ENCODE measurements at regions not wholly inside any gene's neighbourhood (a gene's known extent, or its start where the extent isn't known, plus 50 kb on each side); places are given as distances from the start of the nearest gene placed in this dataset.

DNA sequence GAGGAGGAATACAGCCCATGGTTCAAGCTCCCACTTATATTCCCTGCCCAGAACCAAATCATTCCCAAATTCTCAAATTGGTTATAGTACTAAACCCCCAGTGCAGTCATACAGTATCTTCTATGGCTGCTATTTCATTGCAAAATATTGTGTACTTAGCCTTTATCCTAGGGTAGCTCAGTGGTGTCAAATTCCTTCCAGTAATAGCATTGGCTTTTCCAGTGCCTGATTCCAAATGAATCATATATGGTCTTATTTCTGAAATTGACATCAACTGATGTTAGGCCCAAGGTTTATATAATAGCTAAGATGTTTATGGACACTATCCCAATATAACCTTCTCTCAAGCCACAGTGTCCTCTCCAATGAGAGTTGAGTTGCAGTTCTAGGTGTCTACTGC is 256.7 kb downstream of the NDUFS4 start:
- intact Hi-C loops (cut with DNase I; ENCODE audit: low total_unique reads) = no loop called here
- TF ChIP-seq POLR2A (IDR thresholded peaks at IDR 0.05) (no peak), POLR2AphosphoS5 (IDR thresholded peaks at IDR 0.05) (no peak)
- TF ChIP-seq, protein P1, sequence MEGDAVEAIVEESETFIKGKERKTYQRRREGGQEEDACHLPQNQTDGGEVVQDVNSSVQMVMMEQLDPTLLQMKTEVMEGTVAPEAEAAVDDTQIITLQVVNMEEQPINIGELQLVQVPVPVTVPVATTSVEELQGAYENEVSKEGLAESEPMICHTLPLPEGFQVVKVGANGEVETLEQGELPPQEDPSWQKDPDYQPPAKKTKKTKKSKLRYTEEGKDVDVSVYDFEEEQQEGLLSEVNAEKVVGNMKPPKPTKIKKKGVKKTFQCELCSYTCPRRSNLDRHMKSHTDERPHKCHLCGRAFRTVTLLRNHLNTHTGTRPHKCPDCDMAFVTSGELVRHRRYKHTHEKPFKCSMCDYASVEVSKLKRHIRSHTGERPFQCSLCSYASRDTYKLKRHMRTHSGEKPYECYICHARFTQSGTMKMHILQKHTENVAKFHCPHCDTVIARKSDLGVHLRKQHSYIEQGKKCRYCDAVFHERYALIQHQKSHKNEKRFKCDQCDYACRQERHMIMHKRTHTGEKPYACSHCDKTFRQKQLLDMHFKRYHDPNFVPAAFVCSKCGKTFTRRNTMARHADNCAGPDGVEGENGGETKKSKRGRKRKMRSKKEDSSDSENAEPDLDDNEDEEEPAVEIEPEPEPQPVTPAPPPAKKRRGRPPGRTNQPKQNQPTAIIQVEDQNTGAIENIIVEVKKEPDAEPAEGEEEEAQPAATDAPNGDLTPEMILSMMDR (IDR thresholded peaks at IDR 0.05 in 8 of 11, conservative IDR thresholded peaks at IDR 0.05 in 3 of 11) = no peak
- H3K27me3 ChIP-seq (replicated peaks in 1 of 7) = no peaks in the 10 kb centered on the region
- no peak overlapping the region for H3K4me3 ChIP-seq
- H3K4me1 ChIP-seq = no peaks in the 10 kb centered on the region
- H3K36me3 ChIP-seq = no peaks in the 10 kb centered on the region
- no peaks in the 10 kb centered on the region for H3K9me3 ChIP-seq
- H3K27ac ChIP-seq = no peak overlapping the region
- DNase-seq = no peak

DNA sequence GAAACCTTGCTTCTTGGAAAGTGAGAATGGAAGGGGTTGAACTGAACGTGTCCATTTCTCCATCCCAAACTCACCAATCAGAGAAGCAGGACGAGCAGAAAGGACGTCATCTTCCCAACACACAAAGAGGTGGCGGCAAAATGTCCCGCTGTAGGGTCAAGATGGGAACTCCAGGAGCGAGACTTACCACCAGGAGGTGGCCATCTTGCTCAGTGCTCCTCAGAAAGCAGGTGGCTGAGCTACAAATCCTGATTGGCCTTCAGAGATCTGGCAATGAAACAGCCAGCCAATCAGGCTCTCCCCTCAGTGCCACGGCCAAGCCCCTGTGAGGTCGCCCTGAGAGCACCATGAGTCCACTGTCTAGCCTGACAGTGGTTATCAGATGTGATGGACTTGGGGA is 259.0 kb downstream of the NDUFS4 start:
- intact Hi-C loops (cut with DNase I; ENCODE audit: low total_unique reads) = no loop called here
- 80 to 94% (median 91%) methylated on average over 6 to 8 of the region's 8 CpGs for WGBS, 5 donors

GRCh38 chr5:53820119-53820801 is 259.8 kb downstream of the NDUFS4 start:
- Histone ChIP-seq H3K4me1 (no peaks in the 10 kb centered on the region), H3K4me3 (no peak overlapping the region), H3K27me3 (replicated peaks in 1 of 7) (no peaks in the 10 kb centered on the region), H3K27ac (no peak overlapping the region), H3K36me3 (no peaks in the 10 kb centered on the region), H3K9me3 (no peaks in the 10 kb centered on the region)
- intact Hi-C loops (cut with DNase I; ENCODE audit: low total_unique reads) = no loop called here
- DNase-seq = no peak
- WGBS, 5 donors = 51 to 88% (median 73%) methylated on average over 2 of the region's 2 CpGs
- TF ChIP-seq POLR2AphosphoS5 (IDR thresholded peaks at IDR 0.05) (no peak), POLR2A (IDR thresholded peaks at IDR 0.05) (no peak)
- TF ChIP-seq, protein P1 (IDR thresholded peaks at IDR 0.05 in 8 of 11, conservative IDR thresholded peaks at IDR 0.05 in 3 of 11) = no peak

More for the DNA sequence above, 259.0 kb downstream of the NDUFS4 start:
- TF ChIP-seq POLR2A (IDR thresholded peaks at IDR 0.05) (no peak), POLR2AphosphoS5 (IDR thresholded peaks at IDR 0.05) (no peak)
- TF ChIP-seq, protein P1 (IDR thresholded peaks at IDR 0.05 in 8 of 11, conservative IDR thresholded peaks at IDR 0.05 in 3 of 11) = no peak
- no peak for DNase-seq
- no peaks in the 10 kb centered on the region for H3K4me1 ChIP-seq
- H3K27me3 ChIP-seq (replicated peaks in 1 of 7) = no peaks in the 10 kb centered on the region
- H3K36me3 ChIP-seq = no peaks in the 10 kb centered on the region
- H3K27ac ChIP-seq = no peak overlapping the region
- no peaks in the 10 kb centered on the region for H3K9me3 ChIP-seq
- H3K4me3 ChIP-seq = no peak overlapping the region

GRCh38 chr5:53820802-53821171 is 260.3 kb downstream of the NDUFS4 start:
- 67 to 94% (median 83%) methylated on average over 3 of the region's 3 CpGs for WGBS, 5 donors
- Histone ChIP-seq H3K27ac (no peak overlapping the region), H3K27me3 (replicated peaks in 1 of 7) (no peaks in the 10 kb centered on the region), H3K9me3 (no peaks in the 10 kb centered on the region), H3K4me3 (no peak overlapping the region), H3K36me3 (no peaks in the 10 kb centered on the region), H3K4me1 (no peaks in the 10 kb centered on the region)
- TF ChIP-seq, protein P1 (IDR thresholded peaks at IDR 0.05 in 8 of 11, conservative IDR thresholded peaks at IDR 0.05 in 3 of 11) = no peak
- no peak for TF ChIP-seq POLR2AphosphoS5 (IDR thresholded peaks at IDR 0.05)
- TF ChIP-seq POLR2A (IDR thresholded peaks at IDR 0.05) = no peak
- DNase-seq = no peak
- intact Hi-C loops (cut with DNase I; ENCODE audit: low total_unique reads) = no loop called here
